H9 (cell line): ENCODE measurements at regions not wholly inside any gene's neighbourhood (a gene's known extent, or its start where the extent isn't known, plus 50 kb on each side); places are given as distances from the start of the nearest gene placed in this dataset.

ENCODE experiments used
- DNase-seq: peaks from one replicate; pipeline ENCODE4 v3.0.0-alpha.2; 2017
- H2AFZ ChIP-seq: one replicate; pipeline ENCODE4 v1.6.1; 2013; ENCODE audit warnings: mild to moderate bottlenecking, low read length, control low read depth, moderate library complexity
- H2AK5ac ChIP-seq: 2 replicates; pipeline ENCODE4 v1.6.1; 2013; ENCODE audit warnings: low read length, control low read depth, mixed read lengths; ENCODE audit not compliant: insufficient read length
- H2BK120ac ChIP-seq: one replicate; pipeline ENCODE4 v1.6.1; 2013; ENCODE audit warnings: low read depth, mild to moderate bottlenecking, low read length, control low read depth, inconsistent platforms; ENCODE audit not compliant: poor library complexity, severe bottlenecking
- H2BK12ac ChIP-seq: 2 replicates; pipeline ENCODE4 v1.6.1; 2013; ENCODE audit warnings: low read length, control low read depth, mixed read lengths, low read depth; ENCODE audit not compliant: insufficient read length
- H2BK15ac ChIP-seq: 2 replicates; pipeline ENCODE4 v1.6.1; 2013; ENCODE audit warnings: low read depth, low read length, control low read depth
- H2BK20ac ChIP-seq: one replicate; pipeline ENCODE4 v1.6.1; 2013; ENCODE audit warnings: low read depth, mild to moderate bottlenecking, low read length, control low read depth, inconsistent platforms; ENCODE audit not compliant: poor library complexity, severe bottlenecking
- H2BK5ac ChIP-seq: 2 replicates; pipeline ENCODE4 v1.6.1; 2013; ENCODE audit warnings: low read length, control low read depth, mixed read lengths; ENCODE audit not compliant: insufficient read length
- H3K14ac ChIP-seq: 2 replicates; pipeline ENCODE4 v1.6.1; 2013; ENCODE audit warnings: low read length, control low read depth; ENCODE audit not compliant: insufficient read depth
- H3K18ac ChIP-seq: 2 replicates; pipeline ENCODE4 v1.6.1; 2013; ENCODE audit warnings: low read depth, mild to moderate bottlenecking, mixed read lengths, low read length, control low read depth; ENCODE audit not compliant: insufficient read length
- H3K23ac ChIP-seq: 2 replicates; pipeline ENCODE4 v1.6.1; 2013; ENCODE audit warnings: low read length, control low read depth, mixed read lengths, low read depth; ENCODE audit not compliant: insufficient read length
- H3K23me2 ChIP-seq: 2 replicates; pipeline ENCODE4 v1.6.1; 2013; ENCODE audit warnings: low read depth, mild to moderate bottlenecking, mixed read lengths, low read length, control low read depth; ENCODE audit not compliant: insufficient read length, poor library complexity, severe bottlenecking
- H3K27ac ChIP-seq: 2 replicates; pipeline ENCODE4 v1.5.1; 2013; ENCODE audit warnings: low read length, control low read depth, mixed read lengths, low read depth; ENCODE audit not compliant: insufficient read length
- H3K27me3 ChIP-seq: 2 replicates; pipeline ENCODE4 v1.6.1; 2013; ENCODE audit warnings: low read length, control low read depth, inconsistent platforms; ENCODE audit not compliant: insufficient read depth
- H3K4ac ChIP-seq: 2 replicates; pipeline ENCODE4 v1.6.1; 2013; ENCODE audit warnings: low read depth, mild to moderate bottlenecking, control low read depth, inconsistent platforms, low read length, moderate library complexity
- H3K4me1 ChIP-seq: 2 replicates; pipeline ENCODE4 v1.6.1; 2013; ENCODE audit warnings: low read length, control low read depth, inconsistent platforms; ENCODE audit not compliant: insufficient read depth
- H3K4me2 ChIP-seq: 2 replicates; pipeline ENCODE4 v1.6.1; 2013; ENCODE audit warnings: low read length, control low read depth, mixed read lengths; ENCODE audit not compliant: insufficient read length, insufficient read depth
- H3K56ac ChIP-seq: 2 replicates; pipeline ENCODE4 v1.6.1; 2013; ENCODE audit warnings: low read depth, mild to moderate bottlenecking, mixed read lengths, low read length, control low read depth; ENCODE audit not compliant: insufficient read length
- H3K79me1 ChIP-seq: 2 replicates; pipeline ENCODE4 v1.6.1; 2013; ENCODE audit warnings: low read depth, mild to moderate bottlenecking, moderate library complexity, low read length, control low read depth, inconsistent platforms; ENCODE audit not compliant: insufficient read depth, poor library complexity, severe bottlenecking
- H3K79me2 ChIP-seq: 2 replicates; pipeline ENCODE4 v1.6.1; 2013; ENCODE audit warnings: low read length, control low read depth, inconsistent platforms; ENCODE audit not compliant: insufficient read depth
- H3K9ac ChIP-seq: 2 replicates; pipeline ENCODE4 v1.6.1; 2013; ENCODE audit warnings: low read length, control low read depth, mixed read lengths; ENCODE audit not compliant: insufficient read length; ENCODE audit errors: extremely low read depth
- H3K9me3 ChIP-seq: one replicate; pipeline ENCODE4 v1.6.1; 2013; ENCODE audit warnings: low read depth, low read length, inconsistent platforms; ENCODE audit not compliant: control insufficient read depth
- H3T11ph ChIP-seq: one replicate; pipeline ENCODE4 v1.6.1; 2013; ENCODE audit warnings: mild to moderate bottlenecking, low read length, control low read depth, inconsistent platforms
- H4K20me1 ChIP-seq: one replicate; pipeline ENCODE4 v1.6.1; 2013; ENCODE audit not compliant: control insufficient read depth, insufficient read length, insufficient read depth
- H4K5ac ChIP-seq: 2 replicates; pipeline ENCODE4 v1.6.1; 2013; ENCODE audit warnings: low read depth, mild to moderate bottlenecking, mixed read lengths, low read length, control low read depth; ENCODE audit not compliant: insufficient read length
- H4K8ac ChIP-seq: replicated peaks from 2 replicates; pipeline ENCODE4 v1.6.1; 2013; ENCODE audit warnings: low read length, control low read depth, mixed read lengths, low read depth; ENCODE audit not compliant: insufficient read length
- H4K91ac ChIP-seq: 2 replicates; pipeline ENCODE4 v1.6.1; 2013; ENCODE audit warnings: low read depth, mild to moderate bottlenecking, moderate library complexity, mixed read lengths, low read length, control low read depth; ENCODE audit not compliant: insufficient read length
- H3K27ac Mint-ChIP-seq, 3 experiments: 2 replicates in 2 of 3; 3 replicates in 1 of 3; pipeline ENCODE4 v1.8.0; 2020 to 2021; ENCODE audit warnings: mixed read lengths in 3 of 3, mild to moderate bottlenecking in 1 of 3, moderate library complexity in 1 of 3
- H3K27me3 Mint-ChIP-seq: 2 replicates; pipeline ENCODE4 v1.8.0; 2021; ENCODE audit warnings: low read depth, mild to moderate bottlenecking, moderate library complexity, mixed read lengths
- H3K36me3 Mint-ChIP-seq, 3 experiments: 2 replicates in 2 of 3; 3 replicates in 1 of 3; pipeline ENCODE4 v1.8.0; 2020 to 2021; ENCODE audit warnings: low read depth in 3 of 3, mixed read lengths in 3 of 3; ENCODE audit not compliant: insufficient read depth in 1 of 3
- H3K4me1 Mint-ChIP-seq, 2 experiments: 2 replicates each; pipeline ENCODE4 v1.8.0; 2020; ENCODE audit warnings: mixed read lengths in 2 of 2
- H3K4me3 Mint-ChIP-seq, 2 experiments: 2 replicates in 1 of 2; 3 replicates in 1 of 2; pipeline ENCODE4 v1.8.0; 2020 to 2021; ENCODE audit warnings: mild to moderate bottlenecking in 2 of 2, mixed read lengths in 2 of 2, moderate library complexity in 1 of 2
- H3K9me3 Mint-ChIP-seq, 2 experiments: 2 replicates in 1 of 2; 3 replicates in 1 of 2; pipeline ENCODE4 v1.8.0; 2020; ENCODE audit warnings: mild to moderate bottlenecking in 2 of 2, mixed read lengths in 2 of 2, moderate library complexity in 1 of 2
- CTCF ChIP-seq: fragments of 200-600 bp; sonication (generic); conservative IDR thresholded peaks from 3 replicates; pipeline ENCODE4 v1.8.0; 2021; ENCODE audit warnings: antibody characterized with exemption, mild to moderate bottlenecking
- WGBS: extraction: QIAGEN DNeasy Blood & Tissue Kit; methylation state at CpG from one replicate; pipeline ENCODE4 v1.1.7; 2013; ENCODE audit warnings: missing lambda C conversion rate, low lambda C conversion rate, mixed read lengths; ENCODE audit not compliant: insufficient read length; ENCODE audit errors: extremely low coverage; 5-methylcytosine and 5-hydroxymethylcytosine counted together

GRCh38 chr1:177615251-177615650 is 354.6 kb downstream of the SEC16B start:
- no peaks in the 10 kb centered on the region for H3K79me2 ChIP-seq
- H4K20me1 ChIP-seq, result no peaks in the 10 kb centered on the region
- H2BK5ac ChIP-seq, result no peak overlapping the region
- no peak overlapping the region for H3K23ac ChIP-seq
- Mint-ChIP-seq H3K4me3 (no peak overlapping the region), H3K27me3 (no peaks in the 10 kb centered on the region), H3K27ac (no peak overlapping the region), H3K9me3 (no peaks in the 10 kb centered on the region; a peak in 1 of 5 replicates), H3K4me1 (peaks cover 2 to 7% of the 10 kb centered on the region in 2 experiments; a peak in 2 of 4 replicates), H3K36me3 (no peaks in the 10 kb centered on the region)
- no peak overlapping the region for H3K14ac ChIP-seq
- H3K56ac ChIP-seq, result no peak overlapping the region
- H2AFZ ChIP-seq, result no peak overlapping the region
- H2BK120ac ChIP-seq, result no peak overlapping the region
- no peaks in the 10 kb centered on the region for H3K4me1 ChIP-seq
- H4K8ac ChIP-seq, result no peak overlapping the region
- no CpG with 5 or more reads among the region's 3 CpGs for whole genome bisulfite sequencing
- no peak overlapping the region for H3K18ac ChIP-seq
- no peaks in the 10 kb centered on the region for H3K23me2 ChIP-seq
- no peak overlapping the region for H2BK15ac ChIP-seq
- no peak overlapping the region for H3T11ph ChIP-seq
- no peak overlapping the region for H3K27ac ChIP-seq
- H2BK12ac ChIP-seq, result no peak overlapping the region
- no peaks in the 10 kb centered on the region for H3K79me1 ChIP-seq
- H4K91ac ChIP-seq, result no peak overlapping the region
- no peak overlapping the region for H3K9ac ChIP-seq
- DNase-seq, result no peak
- H3K27me3 ChIP-seq, result no peaks in the 10 kb centered on the region
- H4K5ac ChIP-seq, result no peak overlapping the region
- no peak overlapping the region for H3K4ac ChIP-seq
- no peak overlapping the region for H2BK20ac ChIP-seq
- H3K9me3 ChIP-seq, result no peaks in the 10 kb centered on the region
- no peak overlapping the region for H2AK5ac ChIP-seq
- no peak overlapping the region for H3K4me2 ChIP-seq
- TF ChIP-seq CTCF, result no peak
